ENCODE measurements at regions not wholly inside any gene's neighbourhood (a gene's known extent, or its start where the extent isn't known, plus 50 kb on each side); places are given as distances from the start of the nearest gene placed in this dataset.
A peak's percentile ranks its signal among the peaks of the same experiment; 100 is the strongest.

DNA sequence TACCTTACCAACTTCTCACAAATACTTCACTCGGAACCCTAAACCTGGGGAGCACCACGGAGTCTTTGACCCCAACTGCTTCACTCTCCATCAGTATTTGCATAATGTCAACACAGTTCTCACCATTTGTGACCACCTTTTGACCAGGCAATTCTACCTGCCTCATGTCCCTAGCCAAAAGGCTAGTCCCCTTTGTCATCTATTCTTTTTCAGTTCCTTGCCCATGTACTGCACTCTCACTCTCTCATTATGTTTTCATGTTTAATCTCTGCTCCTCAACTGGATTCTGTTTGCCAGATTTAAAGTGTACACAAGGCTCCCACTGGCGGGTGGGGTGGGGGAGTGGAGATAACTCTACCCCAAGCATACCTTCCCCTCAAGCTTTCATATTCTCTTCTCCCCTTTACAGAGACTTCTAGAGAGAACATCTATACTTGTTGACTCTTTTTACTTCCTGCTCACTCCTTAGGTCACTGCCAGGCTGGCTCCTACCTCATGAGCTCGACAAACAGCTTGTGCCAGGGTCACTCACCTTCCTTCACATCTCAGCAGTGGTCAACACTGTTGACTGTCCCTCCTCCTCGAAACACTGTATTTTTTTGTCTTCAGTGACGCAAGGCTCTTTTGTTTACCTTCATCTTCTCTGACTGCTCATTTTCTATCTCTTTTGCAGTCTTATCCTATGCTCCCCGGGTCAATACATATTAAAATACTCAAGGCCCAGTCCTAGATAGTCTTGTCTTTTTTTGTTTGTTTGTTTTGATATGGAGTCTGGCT, 88.7 kb upstream of the MAP4K3 start:
- H2BK120ac ChIP-seq (replicated peaks; ENCODE audit: low read depth, low read length): no peak overlapping the region
- no peak overlapping the region for H3K56ac ChIP-seq (replicated peaks; ENCODE audit: insufficient read length, low read depth, low read length)
- H4K20me1 ChIP-seq (replicated peaks in 1 of 2; ENCODE audit: control insufficient read depth in 1 of 2, insufficient read depth in 2 of 2, low read length in 2 of 2): no peaks in the 10 kb centered on the region
- H3K4me3 ChIP-seq (ENCODE audit: extremely low read depth in 1 of 4, insufficient read depth in 2 of 4, low read depth in 3 of 4, low read length in 4 of 4): no peak overlapping the region
- H2BK20ac ChIP-seq (ENCODE audit: low read length): no peak overlapping the region; the same call in 1 of the 2 replicates
- H2AK5ac ChIP-seq (ENCODE audit: low read depth, low read length): peak overlapping the region; percentile 44; the same call in 1 of the 2 replicates
- no peak overlapping the region for H3K27ac ChIP-seq (ENCODE audit: low read depth, low read length)
- no peaks in the 10 kb centered on the region for H3K79me1 ChIP-seq (ENCODE audit: low read depth, low read length)
- H3K23ac ChIP-seq (ENCODE audit: insufficient read length): no peak overlapping the region
- H3K9ac ChIP-seq (replicated peaks in 1 of 4; ENCODE audit: extremely low read depth in 1 of 4, low read depth in 3 of 4, low read length in 3 of 4): no peak overlapping the region
- peaks cover 18% of the 10 kb centered on the region in 2 experiments for H3K9me3 ChIP-seq (ENCODE audit: insufficient read depth in 2 of 2, low read depth in 1 of 2, low read length in 1 of 2)
- no peak overlapping the region for H4K5ac ChIP-seq (ENCODE audit: insufficient read length, low read depth, low read length)
- no peak for DNase-seq (ENCODE audit: low read depth in 1 of 2, low spot score in 2 of 2)
- peaks cover 0 to 4% (median 0%) of the 10 kb centered on the region in 4 experiments; a peak in 1 of 7 replicates for H3K4me1 ChIP-seq (replicated peaks in 1 of 4; ENCODE audit: control insufficient read depth in 3 of 4, insufficient read depth in 4 of 4, low read length in 3 of 4)
- ChIA-PET CTCF (ENCODE audit: partially characterized antibody) (interaction anchor here (1.1 kb wide), 1 partner anchor 389 kb away, joined by 3 read pairs; no protein-coding TSS in a partner anchor), POLR2A (ENCODE audit: partially characterized antibody) (no interaction called here)
- H3K18ac ChIP-seq (ENCODE audit: extremely low read depth, low read length): no peak overlapping the region
- no peak overlapping the region for H2AFZ ChIP-seq (ENCODE audit: low read length)
- no peaks in the 10 kb centered on the region for H3K79me2 ChIP-seq (ENCODE audit: control insufficient read depth in 1 of 2, insufficient read depth in 2 of 2, low read length in 2 of 2)
- peak overlapping the region; percentile 34 for H4K91ac ChIP-seq (replicated peaks; ENCODE audit: insufficient read length, low read length)
- WGBS, 2 experiments (ENCODE audit: extremely low coverage in 1 of 2, insufficient coverage in 1 of 2, insufficient read length in 1 of 2, insufficient replicate concordance in 2 of 2, low coverage in 1 of 2, low lambda C conversion rate in 2 of 2, missing lambda C conversion rate in 1 of 2): 90% methylated on average over 7 of the region's 7 CpGs; no CpG with 5 or more reads in 1 of the 2 experiments
- H3K27me3 ChIP-seq (replicated peaks in 1 of 4; ENCODE audit: control insufficient read depth in 3 of 4, extremely low read depth in 1 of 4, insufficient read depth in 3 of 4, low read length in 3 of 4): no peaks in the 10 kb centered on the region
- H2BK5ac ChIP-seq (ENCODE audit: low read depth, low read length): no peak overlapping the region
- no peak overlapping the region for H3K4ac ChIP-seq (replicated peaks; ENCODE audit: insufficient read length, low read depth, low read length)
- peak overlapping the region; percentile 93; the same call in 1 of the 2 replicates for H2BK15ac ChIP-seq (ENCODE audit: low read length)
- H3K36me3 ChIP-seq (ENCODE audit: control insufficient read depth in 2 of 4, insufficient read depth in 4 of 4, low read length in 3 of 4): peaks cover 0 to 4% (median 0%) of the 10 kb centered on the region in 4 experiments; a peak in 1 of 8 replicates
- FAIRE-seq: no peak
- no peak overlapping the region for H3K14ac ChIP-seq (ENCODE audit: insufficient read length)
- no peak overlapping the region for H4K8ac ChIP-seq (ENCODE audit: extremely low read depth, insufficient read depth, low read length)
- peak overlapping the region; percentile 94; the same call in 1 of the 2 replicates for H2BK12ac ChIP-seq (ENCODE audit: low read depth, low read length)
- no peaks in the 10 kb centered on the region for H3K23me2 ChIP-seq (ENCODE audit: low read depth, low read length)
- H3K4me2 ChIP-seq (ENCODE audit: insufficient read depth in 1 of 2, low read depth in 2 of 2, low read length in 2 of 2): no peak overlapping the region
- TF ChIP-seq, protein P1, sequence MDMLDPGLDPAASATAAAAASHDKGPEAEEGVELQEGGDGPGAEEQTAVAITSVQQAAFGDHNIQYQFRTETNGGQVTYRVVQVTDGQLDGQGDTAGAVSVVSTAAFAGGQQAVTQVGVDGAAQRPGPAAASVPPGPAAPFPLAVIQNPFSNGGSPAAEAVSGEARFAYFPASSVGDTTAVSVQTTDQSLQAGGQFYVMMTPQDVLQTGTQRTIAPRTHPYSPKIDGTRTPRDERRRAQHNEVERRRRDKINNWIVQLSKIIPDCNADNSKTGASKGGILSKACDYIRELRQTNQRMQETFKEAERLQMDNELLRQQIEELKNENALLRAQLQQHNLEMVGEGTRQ (IDR thresholded peaks at IDR 0.05; ENCODE audit: low read length): no peak
- TF ChIP-seq, protein P2, sequence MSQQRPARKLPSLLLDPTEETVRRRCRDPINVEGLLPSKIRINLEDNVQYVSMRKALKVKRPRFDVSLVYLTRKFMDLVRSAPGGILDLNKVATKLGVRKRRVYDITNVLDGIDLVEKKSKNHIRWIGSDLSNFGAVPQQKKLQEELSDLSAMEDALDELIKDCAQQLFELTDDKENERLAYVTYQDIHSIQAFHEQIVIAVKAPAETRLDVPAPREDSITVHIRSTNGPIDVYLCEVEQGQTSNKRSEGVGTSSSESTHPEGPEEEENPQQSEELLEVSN (IDR thresholded peaks at IDR 0.05): no peak
- TF ChIP-seq CHD1 (IDR thresholded peaks at IDR 0.05; ENCODE audit: low read depth, low read length): no peak
- no peak for TF ChIP-seq TAF7 (optimal IDR thresholded peaks at IDR 0.05; ENCODE audit: borderline replicate concordance, low read depth, low read length)
- no peak for TF ChIP-seq KDM1A (IDR thresholded peaks at IDR 0.05; ENCODE audit: borderline replicate concordance, low read length)
- no peak for TF ChIP-seq PHF8 (conservative IDR thresholded peaks at IDR 0.05; ENCODE audit: low read depth, low read length)
- no peak for TF ChIP-seq JUND (IDR thresholded peaks at IDR 0.05; ENCODE audit: low read length)
- no peak for TF ChIP-seq GABPA (IDR thresholded peaks at IDR 0.05; ENCODE audit: borderline replicate concordance, insufficient read depth, low read length)

Data from H1 (cell line).